ENCODE measurements at regions not wholly inside any gene's neighbourhood (a gene's known extent, or its start where the extent isn't known, plus 50 kb on each side); places are given as distances from the start of the nearest gene placed in this dataset.

DNA sequence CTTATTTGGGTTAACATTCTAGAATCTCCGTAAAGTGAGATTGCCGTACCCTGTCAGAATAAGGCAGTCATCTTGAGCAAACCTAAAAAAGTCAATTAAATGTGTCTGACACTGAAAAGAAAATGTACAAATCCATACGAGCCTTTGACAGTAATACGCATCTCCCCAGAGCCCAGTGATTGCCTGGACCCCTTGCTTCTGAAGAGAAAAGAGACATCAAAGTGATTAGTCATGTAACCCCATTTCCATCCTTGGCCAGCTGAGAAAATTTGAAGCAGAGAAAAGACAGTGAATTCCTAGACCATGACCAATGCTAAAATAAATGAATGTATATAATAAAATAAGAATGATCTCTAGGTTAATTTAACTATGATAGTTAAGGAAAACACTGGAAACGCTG, 1499.4 kb downstream of the SUCLG1 start:
- DNase-seq (ENCODE audit: low read depth in 1 of 2, low spot score in 1 of 2), result no peak
- Histone ChIP-seq H3K4me1 (no peaks in the 10 kb centered on the region), H3K9me3 (0 out of 3 replicates have a peak, but pooled peaks cover 15% of the 10 kb centered on the region), H3K4me3 (no peak overlapping the region), H3K27ac (no peak overlapping the region), H3K4me2 (no peak overlapping the region)
- CTCF ChIA-PET, result no interaction called here
- TF ChIP-seq ZC3H11A (IDR thresholded peaks at IDR 0.05) (no peak), CEBPB (IDR thresholded peaks at IDR 0.05) (no peak), HDAC2 (IDR thresholded peaks at IDR 0.05) (no peak), TP53 (CRISPR knock-in tag; IDR thresholded peaks at IDR 0.05) (no peak), GATA3 (IDR thresholded peaks at IDR 0.05; ENCODE audit: borderline replicate concordance) (no peak), JUN (IDR thresholded peaks at IDR 0.05) (no peak), CHD2 (IDR thresholded peaks at IDR 0.05; ENCODE audit: low read length, partially characterized antibody) (no peak), NPAS2 (CRISPR knock-in tag; IDR thresholded peaks at IDR 0.05; ENCODE audit: borderline replicate concordance) (no peak), POLR2A (IDR thresholded peaks at IDR 0.05; ENCODE audit: low read length) (no peak), RNF2 (IDR thresholded peaks at IDR 0.05; ENCODE audit: borderline replicate concordance, low read depth) (no peak), KDM1A (IDR thresholded peaks at IDR 0.05; ENCODE audit: low read depth) (no peak), MYC (IDR thresholded peaks at IDR 0.05; ENCODE audit: borderline replicate concordance, low read length) (no peak), EHMT2 (IDR thresholded peaks at IDR 0.05; ENCODE audit: low read depth) (no peak), SMC3 (IDR thresholded peaks at IDR 0.05) (no peak)
- TF ChIP-seq, protein P1, sequence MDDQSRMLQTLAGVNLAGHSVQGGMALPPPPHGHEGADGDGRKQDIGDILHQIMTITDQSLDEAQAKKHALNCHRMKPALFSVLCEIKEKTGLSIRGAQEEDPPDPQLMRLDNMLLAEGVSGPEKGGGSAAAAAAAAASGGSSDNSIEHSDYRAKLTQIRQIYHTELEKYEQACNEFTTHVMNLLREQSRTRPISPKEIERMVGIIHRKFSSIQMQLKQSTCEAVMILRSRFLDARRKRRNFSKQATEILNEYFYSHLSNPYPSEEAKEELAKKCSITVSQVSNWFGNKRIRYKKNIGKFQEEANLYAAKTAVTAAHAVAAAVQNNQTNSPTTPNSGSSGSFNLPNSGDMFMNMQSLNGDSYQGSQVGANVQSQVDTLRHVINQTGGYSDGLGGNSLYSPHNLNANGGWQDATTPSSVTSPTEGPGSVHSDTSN (IDR thresholded peaks at IDR 0.05), result no peak
- TF ChIP-seq, protein P2, sequence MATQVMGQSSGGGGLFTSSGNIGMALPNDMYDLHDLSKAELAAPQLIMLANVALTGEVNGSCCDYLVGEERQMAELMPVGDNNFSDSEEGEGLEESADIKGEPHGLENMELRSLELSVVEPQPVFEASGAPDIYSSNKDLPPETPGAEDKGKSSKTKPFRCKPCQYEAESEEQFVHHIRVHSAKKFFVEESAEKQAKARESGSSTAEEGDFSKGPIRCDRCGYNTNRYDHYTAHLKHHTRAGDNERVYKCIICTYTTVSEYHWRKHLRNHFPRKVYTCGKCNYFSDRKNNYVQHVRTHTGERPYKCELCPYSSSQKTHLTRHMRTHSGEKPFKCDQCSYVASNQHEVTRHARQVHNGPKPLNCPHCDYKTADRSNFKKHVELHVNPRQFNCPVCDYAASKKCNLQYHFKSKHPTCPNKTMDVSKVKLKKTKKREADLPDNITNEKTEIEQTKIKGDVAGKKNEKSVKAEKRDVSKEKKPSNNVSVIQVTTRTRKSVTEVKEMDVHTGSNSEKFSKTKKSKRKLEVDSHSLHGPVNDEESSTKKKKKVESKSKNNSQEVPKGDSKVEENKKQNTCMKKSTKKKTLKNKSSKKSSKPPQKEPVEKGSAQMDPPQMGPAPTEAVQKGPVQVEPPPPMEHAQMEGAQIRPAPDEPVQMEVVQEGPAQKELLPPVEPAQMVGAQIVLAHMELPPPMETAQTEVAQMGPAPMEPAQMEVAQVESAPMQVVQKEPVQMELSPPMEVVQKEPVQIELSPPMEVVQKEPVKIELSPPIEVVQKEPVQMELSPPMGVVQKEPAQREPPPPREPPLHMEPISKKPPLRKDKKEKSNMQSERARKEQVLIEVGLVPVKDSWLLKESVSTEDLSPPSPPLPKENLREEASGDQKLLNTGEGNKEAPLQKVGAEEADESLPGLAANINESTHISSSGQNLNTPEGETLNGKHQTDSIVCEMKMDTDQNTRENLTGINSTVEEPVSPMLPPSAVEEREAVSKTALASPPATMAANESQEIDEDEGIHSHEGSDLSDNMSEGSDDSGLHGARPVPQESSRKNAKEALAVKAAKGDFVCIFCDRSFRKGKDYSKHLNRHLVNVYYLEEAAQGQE (IDR thresholded peaks at IDR 0.05), result no peak
- TF ChIP-seq, protein P3, sequence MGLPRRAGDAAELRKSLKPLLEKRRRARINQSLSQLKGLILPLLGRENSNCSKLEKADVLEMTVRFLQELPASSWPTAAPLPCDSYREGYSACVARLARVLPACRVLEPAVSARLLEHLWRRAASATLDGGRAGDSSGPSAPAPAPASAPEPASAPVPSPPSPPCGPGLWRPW (IDR thresholded peaks at IDR 0.05), result no peak
- TF ChIP-seq, protein P4, sequence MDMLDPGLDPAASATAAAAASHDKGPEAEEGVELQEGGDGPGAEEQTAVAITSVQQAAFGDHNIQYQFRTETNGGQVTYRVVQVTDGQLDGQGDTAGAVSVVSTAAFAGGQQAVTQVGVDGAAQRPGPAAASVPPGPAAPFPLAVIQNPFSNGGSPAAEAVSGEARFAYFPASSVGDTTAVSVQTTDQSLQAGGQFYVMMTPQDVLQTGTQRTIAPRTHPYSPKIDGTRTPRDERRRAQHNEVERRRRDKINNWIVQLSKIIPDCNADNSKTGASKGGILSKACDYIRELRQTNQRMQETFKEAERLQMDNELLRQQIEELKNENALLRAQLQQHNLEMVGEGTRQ (IDR thresholded peaks at IDR 0.05), result no peak
- TF ChIP-seq, protein P5, sequence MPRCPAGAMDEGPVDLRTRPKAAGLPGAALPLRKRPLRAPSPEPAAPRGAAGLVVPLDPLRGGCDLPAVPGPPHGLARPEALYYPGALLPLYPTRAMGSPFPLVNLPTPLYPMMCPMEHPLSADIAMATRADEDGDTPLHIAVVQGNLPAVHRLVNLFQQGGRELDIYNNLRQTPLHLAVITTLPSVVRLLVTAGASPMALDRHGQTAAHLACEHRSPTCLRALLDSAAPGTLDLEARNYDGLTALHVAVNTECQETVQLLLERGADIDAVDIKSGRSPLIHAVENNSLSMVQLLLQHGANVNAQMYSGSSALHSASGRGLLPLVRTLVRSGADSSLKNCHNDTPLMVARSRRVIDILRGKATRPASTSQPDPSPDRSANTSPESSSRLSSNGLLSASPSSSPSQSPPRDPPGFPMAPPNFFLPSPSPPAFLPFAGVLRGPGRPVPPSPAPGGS (IDR thresholded peaks at IDR 0.05), result no peak
- ATAC-seq, result no peak
- FAIRE-seq, result no peak
- WGBS (ENCODE audit: missing lambda C conversion rate), result 59% methylated on average over 5 of the region's 5 CpGs
- POLR2A ChIA-PET, result no interaction called here

DNA sequence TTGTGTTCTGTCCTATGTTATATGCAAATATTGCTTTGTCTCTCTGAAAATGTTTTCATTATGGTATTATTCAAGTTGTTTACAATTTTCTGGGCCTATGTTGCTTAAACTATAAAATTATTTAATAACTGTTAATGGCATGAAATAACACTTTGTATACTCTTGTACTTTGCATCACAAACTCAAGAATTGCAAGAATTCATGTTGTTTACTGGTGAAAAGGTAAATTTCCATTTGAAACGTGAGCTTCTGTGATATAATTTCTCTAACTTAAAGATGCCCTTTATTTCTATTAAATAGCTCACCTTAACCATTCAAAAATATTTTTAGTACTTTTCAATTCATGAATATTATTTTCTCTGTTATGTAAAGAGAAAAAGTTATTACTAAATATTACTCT, 1504.2 kb downstream of the SUCLG1 start:
- WGBS (ENCODE audit: missing lambda C conversion rate), result 19% methylated on average over 1 of the region's 1 CpG
- TF ChIP-seq TFCP2L1 (CRISPR knock-in tag; IDR thresholded peaks at IDR 0.05) (no peak), SMC3 (IDR thresholded peaks at IDR 0.05) (no peak), RAD21 (conservative IDR thresholded peaks at IDR 0.05 in 1 of 2, IDR thresholded peaks at IDR 0.05 in 1 of 2) (no peak), EHF (CRISPR knock-in tag; IDR thresholded peaks at IDR 0.05) (no peak), CHD2 (IDR thresholded peaks at IDR 0.05; ENCODE audit: low read length, partially characterized antibody) (no peak), BHLHE40 (IDR thresholded peaks at IDR 0.05; ENCODE audit: low read depth, low read length) (no peak), JUNB (IDR thresholded peaks at IDR 0.05) (no peak), NFE2L2 (conservative IDR thresholded peaks at IDR 0.05; ENCODE audit: low read length) (no peak), HOXB13 (CRISPR knock-in tag; IDR thresholded peaks at IDR 0.05; ENCODE audit: low read depth) (no peak), NR3C1 (IDR thresholded peaks at IDR 0.05) (no peak), CBX2 (IDR thresholded peaks at IDR 0.05; ENCODE audit: borderline replicate concordance, low read depth) (no peak), ZFP36 (IDR thresholded peaks at IDR 0.05; ENCODE audit: borderline replicate concordance, partially characterized antibody) (no peak), TP53 (CRISPR knock-in tag; IDR thresholded peaks at IDR 0.05) (no peak), GATA3 (IDR thresholded peaks at IDR 0.05; ENCODE audit: borderline replicate concordance) (no peak)
- TF ChIP-seq, protein P3 (IDR thresholded peaks at IDR 0.05), result no peak
- TF ChIP-seq, protein P5 (IDR thresholded peaks at IDR 0.05), result no peak
- TF ChIP-seq, protein P6, sequence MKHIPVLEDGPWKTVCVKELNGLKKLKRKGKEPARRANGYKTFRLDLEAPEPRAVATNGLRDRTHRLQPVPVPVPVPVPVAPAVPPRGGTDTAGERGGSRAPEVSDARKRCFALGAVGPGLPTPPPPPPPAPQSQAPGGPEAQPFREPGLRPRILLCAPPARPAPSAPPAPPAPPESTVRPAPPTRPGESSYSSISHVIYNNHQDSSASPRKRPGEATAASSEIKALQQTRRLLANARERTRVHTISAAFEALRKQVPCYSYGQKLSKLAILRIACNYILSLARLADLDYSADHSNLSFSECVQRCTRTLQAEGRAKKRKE (CRISPR knock-in tag; IDR thresholded peaks at IDR 0.05; ENCODE audit: low read depth), result no peak

More for the DNA sequence above, 1504.2 kb downstream of the SUCLG1 start:
- Histone ChIP-seq H3K4me1 (no peaks in the 10 kb centered on the region), H3K4me3 (no peak overlapping the region), H3K4me2 (no peak overlapping the region), H3K9me3 (no peaks in the 10 kb centered on the region), H3K27ac (no peak overlapping the region)
- ChIA-PET CTCF (no interaction called here), POLR2A (no interaction called here)
- FAIRE-seq, result no peak
- ATAC-seq, result no peak
- DNase-seq (ENCODE audit: low read depth in 1 of 2, low spot score in 1 of 2), result no peak
